HG02571 (cell line): ENCODE measurements at regions not wholly inside any gene's neighbourhood (a gene's known extent, or its start where the extent isn't known, plus 50 kb on each side); places are given as distances from the start of the nearest gene placed in this dataset.

ENCODE experiments used
- ATAC-seq: cut with Tn5 transposase; IDR thresholded peaks from one replicate; pipeline ENCODE4 v1.9.1; 2021; ENCODE audit warnings: mild to moderate bottlenecking, moderate library complexity; ENCODE audit not compliant: unreplicated experiment

DNA sequence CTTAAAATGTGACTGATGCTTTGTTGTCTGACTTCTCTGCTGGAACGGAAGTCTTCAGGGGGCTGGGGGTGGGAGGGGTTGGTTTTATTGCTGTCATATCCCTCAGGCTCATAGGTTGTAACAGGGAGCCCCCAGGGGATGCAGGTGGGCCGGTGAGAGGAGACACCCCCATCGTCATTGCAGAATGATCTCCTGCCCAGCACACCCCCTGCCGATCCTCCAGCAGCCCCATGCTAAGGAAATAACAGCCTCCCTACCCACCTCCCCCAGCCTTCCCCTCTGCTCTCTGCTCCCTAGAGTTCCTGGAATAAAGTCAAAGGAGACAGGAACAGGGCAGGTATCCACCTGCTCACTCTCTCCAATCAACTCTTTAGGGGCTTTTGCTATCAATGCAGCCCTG, 270.1 kb upstream of the TNRC6C start:
- ATAC-seq, result no peak

DNA sequence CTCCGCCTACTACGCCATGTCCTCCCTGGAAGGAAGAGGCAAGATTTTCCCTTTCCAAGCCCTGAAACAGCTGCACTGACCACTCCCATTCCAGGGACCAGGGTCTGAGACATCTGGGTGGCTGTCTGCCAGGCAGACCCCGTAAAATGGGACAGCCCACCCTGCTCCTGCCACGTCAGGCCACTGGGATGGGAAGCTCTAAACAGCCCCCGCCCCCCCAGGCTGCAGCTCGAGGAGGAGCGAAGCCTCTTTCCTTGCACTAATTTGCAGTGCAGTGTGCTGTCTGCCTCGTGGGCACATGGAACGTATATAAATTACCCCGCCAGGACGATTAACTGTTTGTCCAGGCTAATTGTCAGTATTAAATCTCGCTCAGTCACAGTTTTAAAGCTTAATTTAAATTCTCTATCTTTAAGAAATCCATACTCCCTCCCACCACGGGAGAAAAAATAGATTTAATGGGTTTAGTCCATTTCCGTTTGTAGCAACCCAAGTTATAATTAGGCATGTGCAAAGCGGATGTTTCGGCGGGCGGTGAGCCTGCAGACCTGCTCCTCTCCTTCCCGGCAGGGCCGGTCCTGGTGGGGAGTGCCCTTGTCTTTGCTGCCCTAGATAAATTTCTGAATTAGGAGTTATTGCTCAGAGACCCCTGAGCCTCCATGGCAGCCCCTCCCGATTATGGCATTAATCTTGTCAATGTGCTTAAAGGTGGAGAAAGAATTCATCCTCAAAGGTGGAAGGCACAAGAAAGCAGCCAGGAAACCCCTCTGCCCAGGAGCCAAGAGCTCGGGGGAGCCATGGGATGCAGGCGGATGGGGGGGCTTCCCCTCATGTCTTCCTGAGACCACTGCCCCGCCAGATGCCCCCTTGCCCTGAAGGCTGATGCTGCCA, 268.0 kb upstream of the TNRC6C start:
- no peak for ATAC-seq

DNA sequence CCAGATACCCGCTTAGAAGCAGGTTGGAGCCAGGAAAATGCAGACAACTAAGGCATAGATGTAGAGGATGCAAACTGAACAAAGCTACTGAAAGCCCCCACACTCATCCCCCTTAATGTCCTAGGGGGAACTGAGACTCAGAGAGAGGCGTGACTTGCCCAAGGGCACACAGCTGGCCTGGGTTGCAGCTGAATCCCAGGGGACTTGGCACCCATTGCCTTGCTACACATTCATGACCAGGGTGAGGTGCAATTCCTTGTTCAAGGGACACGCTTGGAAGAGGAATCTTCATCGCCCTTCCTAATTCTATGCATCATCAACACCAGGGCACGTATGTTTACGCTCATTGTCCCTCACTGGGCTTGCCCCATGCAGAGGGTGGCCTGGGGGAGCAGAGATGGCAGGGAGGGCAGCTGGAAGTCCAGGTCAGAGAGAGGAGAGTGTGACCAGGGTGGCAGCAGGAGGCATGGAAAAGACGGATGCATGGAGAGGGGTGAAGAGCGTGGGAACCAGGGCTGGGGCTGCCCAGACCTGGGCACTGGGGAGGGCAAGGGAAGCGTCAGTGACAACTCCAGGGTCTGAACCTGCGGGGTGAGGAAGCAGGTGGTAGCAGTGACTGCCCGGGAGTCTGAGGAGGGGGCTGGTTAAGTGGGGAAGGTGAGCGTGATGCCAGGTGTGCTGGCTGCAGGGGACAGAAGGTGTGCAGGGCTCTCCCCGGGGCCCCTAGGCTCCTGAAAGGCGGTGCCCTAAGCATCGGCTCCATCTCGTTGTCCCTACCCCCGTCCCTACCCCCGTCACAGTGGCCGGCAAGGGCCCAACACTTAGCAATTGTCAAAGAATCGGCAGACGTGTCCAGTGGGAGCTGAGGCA, 267.1 kb upstream of the TNRC6C start:
- ATAC-seq, result no peak

DNA sequence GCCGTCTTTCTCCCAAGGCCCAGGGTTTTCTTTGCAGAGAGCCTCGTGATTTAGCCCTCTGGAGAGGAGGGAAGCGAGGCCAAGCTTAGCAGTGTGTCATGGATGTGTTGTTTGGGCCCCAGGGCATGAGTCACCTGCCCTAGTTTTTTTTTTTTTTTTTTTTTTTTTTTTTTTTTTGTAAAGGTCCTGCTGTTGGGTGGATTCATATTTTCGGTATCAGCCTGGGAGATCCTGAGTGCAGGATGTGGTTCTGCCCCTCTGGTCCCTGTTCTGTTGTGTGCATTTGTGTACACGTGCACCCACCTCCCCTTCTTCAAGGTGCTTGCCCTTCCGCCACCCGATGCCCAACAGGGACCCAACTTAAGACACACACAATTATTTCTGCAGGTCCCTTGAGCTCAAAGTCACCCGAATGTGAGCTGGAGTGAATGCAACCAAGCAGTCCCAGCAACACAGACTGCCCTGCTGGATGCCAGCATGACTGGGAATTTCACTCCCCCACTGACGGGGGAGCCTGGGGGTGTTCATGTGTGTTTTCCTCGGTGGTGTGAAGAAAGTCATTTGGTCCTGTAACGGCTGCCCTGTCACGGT, 265.8 kb upstream of the TNRC6C start:
- no peak for ATAC-seq

DNA sequence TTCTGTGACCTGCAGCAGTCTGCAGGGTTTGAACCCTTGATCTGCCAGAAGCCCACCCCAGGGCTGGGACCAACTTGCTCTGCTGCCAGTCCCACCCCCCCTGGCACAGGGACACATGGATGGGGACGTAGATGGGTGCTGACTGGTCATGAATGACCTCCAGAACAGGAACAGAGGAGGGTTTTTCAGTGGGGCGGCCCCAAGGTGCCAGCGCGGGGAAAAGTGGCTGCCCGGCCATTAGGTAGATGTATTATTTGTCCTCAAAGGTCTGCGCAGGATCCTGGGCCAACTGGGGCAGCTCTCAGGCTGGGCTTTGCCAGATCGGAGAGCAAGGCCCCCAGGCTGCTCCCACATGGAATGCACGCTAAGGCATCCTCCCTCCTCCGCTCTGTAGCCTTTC, 265.2 kb upstream of the TNRC6C start:
- ATAC-seq, result no peak

DNA sequence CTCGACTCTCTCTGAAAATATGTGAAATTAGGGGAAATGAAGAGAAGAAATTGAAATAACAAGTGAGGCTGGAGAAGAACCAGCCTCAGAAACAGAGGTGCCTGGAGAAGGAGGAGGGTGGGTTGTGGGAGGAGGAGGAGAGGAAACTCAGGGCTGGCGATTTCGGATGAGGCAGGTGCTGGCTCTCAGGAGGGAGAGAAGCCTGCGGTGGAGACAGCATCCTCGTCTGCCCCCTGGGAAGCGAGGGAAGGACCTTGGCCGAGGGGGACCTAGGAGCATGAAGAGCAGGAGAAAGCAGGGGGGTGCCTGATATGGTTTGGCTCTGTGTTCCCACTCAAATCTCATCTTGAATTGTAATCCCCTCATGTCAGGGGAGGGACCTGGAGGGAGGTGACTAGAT, 264.7 kb upstream of the TNRC6C start:
- ATAC-seq, result no peak

DNA sequence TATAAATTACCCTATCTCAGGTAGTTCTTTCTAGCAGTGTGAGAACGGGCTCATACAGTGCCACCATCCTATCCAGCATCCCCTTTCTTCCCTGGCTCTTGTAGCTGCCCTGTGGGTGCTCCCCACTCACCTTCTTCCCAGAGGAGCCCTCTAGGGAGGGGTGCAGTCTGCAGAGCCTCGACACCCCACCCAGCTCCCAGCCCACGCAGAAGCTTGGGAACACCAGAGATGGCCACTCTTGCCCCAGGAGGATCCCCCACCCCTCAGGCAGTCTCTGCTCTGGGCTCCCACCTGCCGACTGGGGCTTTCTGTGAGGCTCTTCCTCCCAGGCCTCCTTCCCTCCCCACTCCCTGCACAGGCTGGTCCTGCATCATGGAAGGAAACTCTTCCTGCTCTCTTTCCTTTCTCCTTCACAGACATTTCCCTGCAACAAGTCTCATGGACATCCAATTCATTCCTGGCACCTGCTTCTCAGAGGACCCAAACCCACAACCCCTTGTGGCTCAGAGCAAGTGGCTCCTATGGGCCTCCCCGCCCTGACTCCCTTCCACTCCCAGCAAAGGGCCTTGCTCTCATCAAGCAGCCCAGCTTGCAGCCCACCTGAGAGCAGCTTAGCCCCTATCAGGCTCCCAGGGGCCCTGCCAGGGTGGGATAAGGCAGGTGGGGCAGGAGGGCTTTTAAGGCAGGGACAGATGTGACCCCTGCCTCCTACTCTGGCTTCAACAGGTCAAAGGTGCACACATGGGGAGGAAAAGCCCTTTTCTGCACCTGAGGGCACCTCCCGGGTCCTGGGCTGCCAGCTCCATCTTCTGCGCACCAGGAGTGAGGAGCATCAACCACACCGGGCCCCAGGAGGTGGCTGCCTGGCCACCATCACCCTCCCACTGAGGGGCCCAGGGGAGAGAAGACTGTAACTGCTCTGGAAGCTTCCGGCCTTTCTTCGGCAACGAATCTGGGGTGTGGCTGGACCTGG, 263.8 kb upstream of the TNRC6C start:
- ATAC-seq, result no peak

DNA sequence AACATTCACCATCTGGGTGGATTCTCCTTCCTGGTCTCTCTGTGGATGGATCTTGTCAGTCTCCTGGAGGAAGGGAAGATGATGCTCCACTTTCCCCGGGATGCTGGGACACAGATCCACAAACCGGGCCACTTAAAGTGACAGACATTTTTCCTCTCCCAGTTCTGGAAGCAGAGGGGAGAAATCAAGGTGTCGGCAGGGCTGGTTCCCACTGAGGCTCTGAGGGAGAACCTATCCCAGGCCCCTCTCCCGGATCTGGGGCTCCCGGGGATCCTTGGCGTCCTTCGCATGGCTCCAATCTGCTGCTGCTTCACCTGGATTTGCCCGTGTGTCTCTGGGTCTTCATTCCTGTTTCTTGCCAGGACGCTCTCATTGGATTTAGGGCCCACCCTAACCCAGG, 263.1 kb upstream of the TNRC6C start:
- ATAC-seq, result no peak

DNA sequence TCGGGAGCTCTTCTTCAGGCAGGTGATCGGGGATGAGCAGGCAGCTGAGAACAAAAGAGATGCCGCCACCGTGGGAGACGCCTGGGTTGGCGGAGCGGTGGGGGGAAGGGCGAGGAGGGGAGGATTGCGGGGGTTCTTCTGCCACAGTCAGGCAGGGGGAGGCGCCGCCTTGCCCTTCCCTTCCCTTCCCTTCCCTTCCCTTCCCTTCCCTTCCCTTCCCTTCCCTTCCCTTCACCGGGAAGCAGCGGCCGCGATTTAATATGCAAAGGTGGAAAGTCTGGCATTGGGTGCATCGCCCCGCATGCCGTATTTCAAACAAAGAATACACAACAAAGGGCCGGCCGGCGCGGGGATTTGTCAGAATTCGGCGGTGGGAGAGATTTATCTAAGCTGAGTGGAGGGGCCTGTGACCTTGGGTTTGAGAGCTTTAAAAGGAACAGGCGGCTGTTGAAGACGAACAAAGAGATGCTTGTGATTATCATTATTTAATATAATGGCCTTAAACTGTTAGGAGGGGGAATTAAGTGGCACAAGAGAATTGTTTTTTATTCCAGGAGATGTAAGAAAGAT, 262.3 kb upstream of the TNRC6C start:
- ATAC-seq, result no peak

DNA sequence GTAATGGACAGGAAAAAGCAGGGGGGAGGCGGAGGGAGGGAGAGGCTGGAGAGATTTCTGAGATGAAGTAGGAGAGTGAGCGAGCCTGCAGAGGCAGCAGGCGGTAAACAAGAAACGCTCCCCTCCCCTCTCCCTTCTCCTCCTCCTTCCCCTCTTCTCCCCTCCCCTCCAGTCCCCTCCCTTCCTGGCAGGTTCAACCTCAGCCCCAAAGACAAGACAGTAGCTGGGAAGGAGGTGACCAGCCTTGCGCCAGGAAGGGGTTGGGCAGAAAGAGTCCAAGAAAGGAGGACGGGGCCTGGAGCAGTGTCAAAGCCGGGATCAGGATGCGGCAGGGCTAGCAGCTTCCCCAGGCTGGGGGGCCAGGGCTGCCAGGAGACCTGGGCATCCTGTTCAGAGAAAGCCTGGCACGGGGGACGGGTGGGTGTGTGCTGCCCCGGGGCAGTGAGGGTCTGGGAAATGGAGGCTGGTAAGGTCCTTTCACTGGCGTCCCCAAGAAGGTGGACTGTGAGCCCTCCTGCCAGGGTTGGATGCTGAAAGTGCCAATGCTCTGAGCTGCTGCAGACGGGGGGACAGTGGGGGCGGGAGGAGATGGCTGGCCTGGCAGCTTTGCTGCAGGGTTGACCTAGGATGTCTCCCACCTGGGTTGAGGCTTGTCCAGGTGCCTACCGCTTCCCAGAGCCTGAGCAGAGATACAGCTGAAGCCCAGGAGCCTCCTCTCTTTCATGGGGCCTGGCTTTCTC, 261.6 kb upstream of the TNRC6C start:
- ATAC-seq, result no peak

DNA sequence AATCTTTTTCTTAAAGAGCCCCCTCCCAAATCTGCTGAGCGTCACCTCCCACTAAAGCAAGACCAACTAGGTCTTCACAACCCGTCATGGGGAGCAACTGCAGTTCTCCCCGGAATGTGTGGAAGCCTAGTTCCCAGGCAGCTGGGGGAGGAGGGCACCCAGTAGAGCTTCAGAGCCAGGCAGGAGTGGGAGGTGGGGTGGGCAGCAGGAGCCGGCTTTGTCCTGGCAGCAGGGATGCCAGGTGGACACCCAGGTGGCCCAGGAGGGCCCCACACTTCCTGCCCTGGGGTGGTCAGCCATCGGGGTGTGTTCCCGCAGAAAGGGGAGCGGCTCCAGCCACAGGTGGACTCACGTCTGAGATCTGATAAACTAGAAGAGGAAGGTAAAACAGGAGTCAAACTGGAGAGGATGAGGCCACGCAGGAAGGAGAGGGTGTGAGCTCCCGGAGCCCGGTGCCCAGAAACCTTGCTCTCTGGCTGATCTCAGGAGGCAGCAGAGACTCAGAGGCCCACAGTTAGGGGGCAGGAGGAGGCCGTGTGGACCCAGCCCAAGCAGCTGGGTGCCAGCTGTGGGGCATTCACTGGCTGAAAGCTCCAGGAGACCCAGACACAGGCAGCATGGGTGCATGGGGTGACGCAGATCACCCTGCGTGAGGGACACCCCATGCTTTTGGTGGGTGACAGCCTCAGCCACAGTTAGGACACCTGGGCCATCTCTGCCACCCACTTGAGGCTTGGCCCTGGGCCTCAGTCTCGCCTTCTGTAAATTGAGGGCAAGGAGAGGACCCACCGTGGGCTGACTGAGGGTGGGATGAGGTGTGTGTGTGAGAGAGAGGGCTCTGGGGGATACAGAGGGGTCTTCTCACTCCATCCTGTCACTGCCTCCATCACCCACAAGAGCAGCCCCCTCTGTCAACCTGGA, 260.8 kb upstream of the TNRC6C start:
- no peak for ATAC-seq

DNA sequence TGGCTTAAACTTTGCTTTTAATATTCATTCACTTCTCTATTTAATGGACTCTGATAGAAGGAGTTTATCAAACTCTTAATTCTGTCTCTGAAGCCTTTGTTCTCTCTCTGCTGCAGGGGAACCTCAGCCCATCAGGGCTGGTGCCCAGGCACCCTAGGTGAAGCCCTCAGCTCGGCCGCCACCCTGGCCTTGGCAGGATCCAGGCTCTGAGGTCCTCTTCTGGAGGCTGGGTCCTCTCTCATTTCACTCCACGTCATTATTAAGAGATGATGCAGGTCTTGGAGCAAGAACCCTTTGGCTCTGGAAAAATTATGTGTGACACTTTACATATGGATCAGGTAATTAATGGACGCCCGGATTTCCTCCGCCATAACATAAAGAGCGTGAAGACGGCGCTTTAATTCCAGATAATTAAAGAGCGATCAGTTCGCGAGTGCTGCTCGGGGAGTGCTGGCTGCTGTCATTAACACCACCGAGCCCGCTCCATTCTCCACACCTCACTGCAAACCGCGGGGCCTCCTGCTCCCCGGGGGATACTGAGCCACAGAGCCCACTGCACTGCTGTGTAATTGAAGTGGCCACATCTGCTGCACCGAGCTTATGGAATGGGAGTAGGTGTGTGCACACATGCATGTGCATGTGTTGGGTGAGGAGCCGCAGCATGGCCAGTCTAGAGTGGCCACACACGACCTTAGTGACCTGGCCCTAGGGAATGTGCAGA, 259.4 kb upstream of the TNRC6C start:
- no peak for ATAC-seq

DNA sequence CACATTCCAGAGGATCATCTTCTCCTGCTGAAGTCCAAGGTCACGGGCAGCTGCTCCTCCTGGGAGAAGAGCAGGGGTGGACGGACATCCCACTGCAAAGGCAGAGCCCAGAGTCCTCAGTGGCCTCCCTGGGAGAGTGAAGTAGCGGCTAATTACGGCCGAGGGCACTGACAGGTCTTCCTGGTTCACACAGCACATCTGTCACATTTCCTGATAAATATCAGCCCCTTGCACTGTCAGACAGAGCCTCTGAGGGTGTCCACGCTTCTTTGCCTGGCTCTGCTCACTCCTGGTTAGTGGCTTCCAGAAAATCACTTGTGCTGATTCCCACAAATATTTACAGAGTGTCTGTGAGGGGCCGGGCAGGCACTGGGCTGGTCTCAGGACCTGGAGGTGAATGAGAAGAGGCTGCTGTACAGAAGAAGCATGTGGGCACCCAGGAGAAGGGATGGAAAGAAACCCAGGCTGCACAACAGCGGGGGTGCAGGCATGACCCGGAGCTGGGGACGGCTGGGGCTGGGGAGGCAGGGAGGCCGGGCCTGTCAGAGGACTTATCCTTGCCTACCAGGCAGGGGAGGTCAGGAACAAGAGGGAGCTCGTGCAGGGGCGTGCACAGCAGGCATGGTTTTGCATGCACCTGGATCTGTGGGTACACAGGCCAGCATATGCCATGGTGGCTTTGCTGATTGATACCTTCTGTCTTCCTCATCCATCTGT, 258.2 kb upstream of the TNRC6C start:
- ATAC-seq, result no peak

DNA sequence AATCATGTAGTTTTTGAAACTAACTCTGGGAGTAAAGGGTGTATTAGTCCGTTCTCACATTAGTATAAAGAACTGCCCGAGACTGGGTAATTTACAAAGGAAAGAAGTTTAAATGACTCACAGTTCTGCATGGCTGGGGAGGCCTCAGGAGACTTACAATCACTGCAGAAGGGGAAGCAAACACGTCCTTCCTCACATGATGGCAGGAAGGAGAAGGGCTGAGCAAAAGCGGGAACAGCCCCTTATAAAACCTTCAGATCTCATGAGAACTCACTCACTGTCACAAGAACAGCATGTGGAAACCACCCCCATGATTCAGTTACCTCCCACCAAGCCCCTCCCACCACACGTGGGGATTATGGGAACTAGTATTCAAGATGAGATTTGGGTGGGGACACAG, 256.5 kb upstream of the TNRC6C start:
- ATAC-seq, result no peak

DNA sequence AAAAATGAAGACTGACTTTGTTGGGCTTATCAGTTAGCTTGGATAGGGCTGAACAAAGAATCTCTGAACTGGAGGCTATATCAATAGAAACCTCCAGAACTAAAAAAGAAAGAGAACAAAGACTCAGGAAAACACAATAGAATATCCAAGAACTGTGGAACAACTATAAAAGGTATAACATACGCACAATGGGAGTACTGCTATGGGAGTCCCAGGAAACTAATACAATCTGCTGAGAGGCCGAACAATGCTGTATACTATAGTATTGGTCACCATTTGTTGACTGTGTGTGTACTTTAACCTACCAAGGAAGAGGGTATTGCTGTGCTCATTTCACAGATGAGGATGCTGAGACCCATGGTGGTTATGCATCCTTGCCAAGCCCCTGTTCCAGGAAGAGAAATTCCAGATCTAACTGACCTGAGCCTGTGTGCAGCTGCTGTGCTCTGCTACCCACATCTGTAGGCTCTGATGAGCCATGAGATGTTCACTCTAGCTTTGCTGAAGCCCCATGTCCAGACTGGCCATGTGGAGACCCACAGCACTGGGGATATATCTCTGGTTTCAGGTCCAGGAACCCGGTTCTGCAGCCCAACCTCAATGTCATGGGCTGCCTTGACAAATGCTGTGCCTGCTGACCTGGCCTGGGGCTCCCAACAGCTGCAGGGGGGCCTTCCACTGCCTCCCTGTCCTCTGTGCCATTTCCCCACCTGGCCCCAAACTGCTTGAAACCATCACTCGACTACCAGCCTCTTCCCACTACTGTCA, 254.3 kb upstream of the TNRC6C start:
- ATAC-seq, result no peak

DNA sequence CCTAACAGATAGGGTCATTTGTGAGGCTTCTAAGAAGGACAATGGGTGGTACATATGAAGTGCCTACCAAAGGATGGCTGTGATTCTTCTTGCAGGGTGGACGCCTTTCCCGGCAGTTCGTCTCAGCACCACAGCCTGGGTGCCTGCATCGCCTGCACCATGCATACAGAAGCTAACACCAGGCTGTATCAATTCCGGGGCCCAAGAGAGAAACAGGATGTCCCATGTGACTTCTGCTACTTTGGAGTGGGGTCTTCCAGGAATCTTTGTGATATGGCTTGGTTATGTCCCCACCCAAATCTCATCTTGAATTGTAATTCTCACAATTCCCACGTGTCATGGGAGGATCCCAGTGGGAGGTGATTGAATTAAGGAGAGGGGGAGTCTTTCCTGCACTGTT, 251.6 kb upstream of the TNRC6C start:
- ATAC-seq, result no peak
